H9 (cell line): ENCODE measurements at regions not wholly inside any gene's neighbourhood (a gene's known extent, or its start where the extent isn't known, plus 50 kb on each side); places are given as distances from the start of the nearest gene placed in this dataset.
A peak's percentile ranks its signal among the peaks of the same experiment; 100 is the strongest.

Source experiments
- DNase-seq: peaks from one replicate; pipeline ENCODE4 v3.0.0-alpha.2; 2017
- H2AFZ ChIP-seq: one replicate; pipeline ENCODE4 v1.6.1; 2013; ENCODE audit warnings: mild to moderate bottlenecking, low read length, control low read depth, moderate library complexity
- H2AK5ac ChIP-seq: 2 replicates; pipeline ENCODE4 v1.6.1; 2013; ENCODE audit warnings: low read length, control low read depth, mixed read lengths; ENCODE audit not compliant: insufficient read length
- H2BK120ac ChIP-seq: one replicate; pipeline ENCODE4 v1.6.1; 2013; ENCODE audit warnings: low read depth, mild to moderate bottlenecking, low read length, control low read depth, inconsistent platforms; ENCODE audit not compliant: poor library complexity, severe bottlenecking
- H2BK12ac ChIP-seq: 2 replicates; pipeline ENCODE4 v1.6.1; 2013; ENCODE audit warnings: low read length, control low read depth, mixed read lengths, low read depth; ENCODE audit not compliant: insufficient read length
- H2BK15ac ChIP-seq: 2 replicates; pipeline ENCODE4 v1.6.1; 2013; ENCODE audit warnings: low read depth, low read length, control low read depth
- H2BK20ac ChIP-seq: one replicate; pipeline ENCODE4 v1.6.1; 2013; ENCODE audit warnings: low read depth, mild to moderate bottlenecking, low read length, control low read depth, inconsistent platforms; ENCODE audit not compliant: poor library complexity, severe bottlenecking
- H2BK5ac ChIP-seq: 2 replicates; pipeline ENCODE4 v1.6.1; 2013; ENCODE audit warnings: low read length, control low read depth, mixed read lengths; ENCODE audit not compliant: insufficient read length
- H3K14ac ChIP-seq: 2 replicates; pipeline ENCODE4 v1.6.1; 2013; ENCODE audit warnings: low read length, control low read depth; ENCODE audit not compliant: insufficient read depth
- H3K18ac ChIP-seq: 2 replicates; pipeline ENCODE4 v1.6.1; 2013; ENCODE audit warnings: low read depth, mild to moderate bottlenecking, mixed read lengths, low read length, control low read depth; ENCODE audit not compliant: insufficient read length
- H3K23ac ChIP-seq: 2 replicates; pipeline ENCODE4 v1.6.1; 2013; ENCODE audit warnings: low read length, control low read depth, mixed read lengths, low read depth; ENCODE audit not compliant: insufficient read length
- H3K23me2 ChIP-seq: 2 replicates; pipeline ENCODE4 v1.6.1; 2013; ENCODE audit warnings: low read depth, mild to moderate bottlenecking, mixed read lengths, low read length, control low read depth; ENCODE audit not compliant: insufficient read length, poor library complexity, severe bottlenecking
- H3K27ac ChIP-seq: 2 replicates; pipeline ENCODE4 v1.5.1; 2013; ENCODE audit warnings: low read length, control low read depth, mixed read lengths, low read depth; ENCODE audit not compliant: insufficient read length
- H3K27me3 ChIP-seq: 2 replicates; pipeline ENCODE4 v1.6.1; 2013; ENCODE audit warnings: low read length, control low read depth, inconsistent platforms; ENCODE audit not compliant: insufficient read depth
- H3K4ac ChIP-seq: 2 replicates; pipeline ENCODE4 v1.6.1; 2013; ENCODE audit warnings: low read depth, mild to moderate bottlenecking, control low read depth, inconsistent platforms, low read length, moderate library complexity
- H3K4me1 ChIP-seq: 2 replicates; pipeline ENCODE4 v1.6.1; 2013; ENCODE audit warnings: low read length, control low read depth, inconsistent platforms; ENCODE audit not compliant: insufficient read depth
- H3K4me2 ChIP-seq: 2 replicates; pipeline ENCODE4 v1.6.1; 2013; ENCODE audit warnings: low read length, control low read depth, mixed read lengths; ENCODE audit not compliant: insufficient read length, insufficient read depth
- H3K56ac ChIP-seq: 2 replicates; pipeline ENCODE4 v1.6.1; 2013; ENCODE audit warnings: low read depth, mild to moderate bottlenecking, mixed read lengths, low read length, control low read depth; ENCODE audit not compliant: insufficient read length
- H3K79me1 ChIP-seq: 2 replicates; pipeline ENCODE4 v1.6.1; 2013; ENCODE audit warnings: low read depth, mild to moderate bottlenecking, moderate library complexity, low read length, control low read depth, inconsistent platforms; ENCODE audit not compliant: insufficient read depth, poor library complexity, severe bottlenecking
- H3K79me2 ChIP-seq: 2 replicates; pipeline ENCODE4 v1.6.1; 2013; ENCODE audit warnings: low read length, control low read depth, inconsistent platforms; ENCODE audit not compliant: insufficient read depth
- H3K9ac ChIP-seq: 2 replicates; pipeline ENCODE4 v1.6.1; 2013; ENCODE audit warnings: low read length, control low read depth, mixed read lengths; ENCODE audit not compliant: insufficient read length; ENCODE audit errors: extremely low read depth
- H3K9me3 ChIP-seq: one replicate; pipeline ENCODE4 v1.6.1; 2013; ENCODE audit warnings: low read depth, low read length, inconsistent platforms; ENCODE audit not compliant: control insufficient read depth
- H3T11ph ChIP-seq: one replicate; pipeline ENCODE4 v1.6.1; 2013; ENCODE audit warnings: mild to moderate bottlenecking, low read length, control low read depth, inconsistent platforms
- H4K20me1 ChIP-seq: one replicate; pipeline ENCODE4 v1.6.1; 2013; ENCODE audit not compliant: control insufficient read depth, insufficient read length, insufficient read depth
- H4K5ac ChIP-seq: 2 replicates; pipeline ENCODE4 v1.6.1; 2013; ENCODE audit warnings: low read depth, mild to moderate bottlenecking, mixed read lengths, low read length, control low read depth; ENCODE audit not compliant: insufficient read length
- H4K8ac ChIP-seq: replicated peaks from 2 replicates; pipeline ENCODE4 v1.6.1; 2013; ENCODE audit warnings: low read length, control low read depth, mixed read lengths, low read depth; ENCODE audit not compliant: insufficient read length
- H4K91ac ChIP-seq: 2 replicates; pipeline ENCODE4 v1.6.1; 2013; ENCODE audit warnings: low read depth, mild to moderate bottlenecking, moderate library complexity, mixed read lengths, low read length, control low read depth; ENCODE audit not compliant: insufficient read length
- H3K27ac Mint-ChIP-seq, 3 experiments: 2 replicates in 2 of 3; 3 replicates in 1 of 3; pipeline ENCODE4 v1.8.0; 2020 to 2021; ENCODE audit warnings: mixed read lengths in 3 of 3, mild to moderate bottlenecking in 1 of 3, moderate library complexity in 1 of 3
- H3K27me3 Mint-ChIP-seq: 2 replicates; pipeline ENCODE4 v1.8.0; 2021; ENCODE audit warnings: low read depth, mild to moderate bottlenecking, moderate library complexity, mixed read lengths
- H3K36me3 Mint-ChIP-seq, 3 experiments: 2 replicates in 2 of 3; 3 replicates in 1 of 3; pipeline ENCODE4 v1.8.0; 2020 to 2021; ENCODE audit warnings: low read depth in 3 of 3, mixed read lengths in 3 of 3; ENCODE audit not compliant: insufficient read depth in 1 of 3
- H3K4me1 Mint-ChIP-seq, 2 experiments: 2 replicates each; pipeline ENCODE4 v1.8.0; 2020; ENCODE audit warnings: mixed read lengths in 2 of 2
- H3K4me3 Mint-ChIP-seq, 2 experiments: 2 replicates in 1 of 2; 3 replicates in 1 of 2; pipeline ENCODE4 v1.8.0; 2020 to 2021; ENCODE audit warnings: mild to moderate bottlenecking in 2 of 2, mixed read lengths in 2 of 2, moderate library complexity in 1 of 2
- H3K9me3 Mint-ChIP-seq, 2 experiments: 2 replicates in 1 of 2; 3 replicates in 1 of 2; pipeline ENCODE4 v1.8.0; 2020; ENCODE audit warnings: mild to moderate bottlenecking in 2 of 2, mixed read lengths in 2 of 2, moderate library complexity in 1 of 2
- CTCF ChIP-seq: fragments of 200-600 bp; sonication (generic); conservative IDR thresholded peaks from 3 replicates; pipeline ENCODE4 v1.8.0; 2021; ENCODE audit warnings: antibody characterized with exemption, mild to moderate bottlenecking
- WGBS: extraction: QIAGEN DNeasy Blood & Tissue Kit; methylation state at CpG from one replicate; pipeline ENCODE4 v1.1.7; 2013; ENCODE audit warnings: missing lambda C conversion rate, low lambda C conversion rate, mixed read lengths; ENCODE audit not compliant: insufficient read length; ENCODE audit errors: extremely low coverage; 5-methylcytosine and 5-hydroxymethylcytosine counted together

- no peak overlapping the region for H2BK5ac ChIP-seq
- no peak overlapping the region for H2AK5ac ChIP-seq
- no CpG with 5 or more reads among the region's 9 CpGs for WGBS
- H3K23ac ChIP-seq: no peak overlapping the region
- H3K23me2 ChIP-seq: no peaks in the 10 kb centered on the region
- no peak overlapping the region for H3K56ac ChIP-seq
- H2BK20ac ChIP-seq: no peak overlapping the region
- no peak for DNase-seq
- H4K8ac ChIP-seq: no peak overlapping the region
- H3K14ac ChIP-seq: no peak overlapping the region; the same call in 1 of the 2 replicates
- no peak overlapping the region for H2BK12ac ChIP-seq
- H3K9me3 ChIP-seq: no peaks in the 10 kb centered on the region
- Mint-ChIP-seq H3K4me1 (peaks cover 31 to 35% of the 10 kb centered on the region in 2 experiments), H3K27ac (peak overlapping the region in 2 of 3 experiments; percentile 58 to 75; a peak in 2 of 7 replicates), H3K9me3 (peaks cover 5 to 10% of the 10 kb centered on the region in 2 experiments; a peak in 4 of 5 replicates), H3K4me3 (no peak overlapping the region; a peak in 1 of 5 replicates), H3K36me3 (peaks cover 0 to 6% (median 4%) of the 10 kb centered on the region in 3 experiments; a peak in 3 of 7 replicates), H3K27me3 (peaks cover 2% of the 10 kb centered on the region; the same call in 1 of the 2 replicates)
- H3K4me2 ChIP-seq: no peak overlapping the region
- H4K20me1 ChIP-seq: no peaks in the 10 kb centered on the region
- H3K27me3 ChIP-seq: no peaks in the 10 kb centered on the region
- no peak overlapping the region for H3K4ac ChIP-seq
- no peak overlapping the region for H4K91ac ChIP-seq
- peak overlapping the region; percentile 35 for H4K5ac ChIP-seq
- no peak overlapping the region for H2BK15ac ChIP-seq
- H3K9ac ChIP-seq: no peak overlapping the region
- H3K27ac ChIP-seq: no peak overlapping the region
- H3K4me1 ChIP-seq: no peaks in the 10 kb centered on the region
- no peak overlapping the region for H3K18ac ChIP-seq
- no peaks in the 10 kb centered on the region for H3K79me2 ChIP-seq
- H3K79me1 ChIP-seq: no peaks in the 10 kb centered on the region
- H2AFZ ChIP-seq: no peak overlapping the region
- no peak overlapping the region for H3T11ph ChIP-seq
- TF ChIP-seq CTCF: no peak
- no peak overlapping the region for H2BK120ac ChIP-seq
Observed at GRCh38 chr20:43295263-43295662, 105.6 kb upstream of the PTPRT start.
